Activated naive CD8-positive, alpha-beta T cell treated with anti-CD3 and anti-CD28 coated beads for 36 hours (primary cell): ENCODE measurements at regions not wholly inside any gene's neighbourhood (a gene's known extent, or its start where the extent isn't known, plus 50 kb on each side); places are given as distances from the start of the nearest gene placed in this dataset.

Source experiments
- DNase-seq: peaks from one replicate; pipeline ENCODE4 v3.0.0; 2021
- H3K27ac Mint-ChIP-seq: one replicate; pipeline ENCODE4 v1.8.0; 2022; ENCODE audit warnings: mild to moderate bottlenecking, moderate library complexity, mixed read lengths
- H3K27me3 Mint-ChIP-seq: one replicate; pipeline ENCODE4 v1.8.0; 2022; ENCODE audit warnings: mild to moderate bottlenecking, mixed read lengths
- H3K36me3 Mint-ChIP-seq: one replicate; pipeline ENCODE4 v1.8.0; 2021; ENCODE audit warnings: mild to moderate bottlenecking, mixed read lengths
- H3K4me1 Mint-ChIP-seq: one replicate; pipeline ENCODE4 v1.8.0; 2021; ENCODE audit warnings: mixed read lengths
- H3K4me3 Mint-ChIP-seq: one replicate; pipeline ENCODE4 v1.8.0; 2022; ENCODE audit warnings: mild to moderate bottlenecking, moderate library complexity, mixed read lengths
- H3K9me3 Mint-ChIP-seq: one replicate; pipeline ENCODE4 v1.8.0; 2022; ENCODE audit warnings: mixed read lengths

DNA sequence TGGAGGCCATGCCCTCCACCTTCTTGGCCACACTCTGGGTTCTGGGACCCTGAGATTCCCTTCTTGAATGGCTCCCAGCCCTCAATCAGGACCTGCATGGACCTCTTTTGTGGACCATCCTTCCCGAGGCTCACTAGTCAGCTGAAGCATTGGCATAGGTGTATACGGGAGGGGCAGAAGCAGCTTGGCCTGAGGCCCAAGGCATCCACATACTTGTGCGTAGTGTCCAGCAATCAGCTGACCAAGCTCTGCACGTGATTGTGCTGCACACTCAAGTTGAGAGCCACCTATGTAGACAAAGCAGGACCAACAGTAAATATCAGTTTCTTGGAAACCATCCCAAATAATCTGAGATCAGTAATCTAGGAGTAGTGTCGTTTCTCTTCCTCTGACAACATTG lies 119.6 kb downstream of the INSIG2 start:
- DNase-seq = no peak
- H3K4me1 Mint-ChIP-seq = no peaks in the 10 kb centered on the region
- no peak overlapping the region for H3K27ac Mint-ChIP-seq
- H3K4me3 Mint-ChIP-seq = no peak overlapping the region
- H3K27me3 Mint-ChIP-seq = peaks cover 34% of the 10 kb centered on the region
- H3K9me3 Mint-ChIP-seq = no peaks in the 10 kb centered on the region
- no peaks in the 10 kb centered on the region for H3K36me3 Mint-ChIP-seq

GRCh38 chr2:118202707-118203303 lies 114.5 kb downstream of the INSIG2 start:
- Mint-ChIP-seq H3K27ac (no peak overlapping the region), H3K9me3 (no peaks in the 10 kb centered on the region), H3K27me3 (peaks cover 23% of the 10 kb centered on the region), H3K36me3 (no peaks in the 10 kb centered on the region), H3K4me1 (peaks cover 3% of the 10 kb centered on the region), H3K4me3 (no peak overlapping the region)
- peak; percentile 39 for DNase-seq

GRCh38 chr2:118198268-118198667 lies 110.0 kb downstream of the INSIG2 start:
- H3K4me3 Mint-ChIP-seq = no peak overlapping the region
- H3K36me3 Mint-ChIP-seq = no peaks in the 10 kb centered on the region
- peaks cover 10% of the 10 kb centered on the region for H3K27me3 Mint-ChIP-seq
- H3K4me1 Mint-ChIP-seq = peaks cover 3% of the 10 kb centered on the region
- H3K9me3 Mint-ChIP-seq = no peaks in the 10 kb centered on the region
- H3K27ac Mint-ChIP-seq = no peak overlapping the region
- DNase-seq = no peak

DNA sequence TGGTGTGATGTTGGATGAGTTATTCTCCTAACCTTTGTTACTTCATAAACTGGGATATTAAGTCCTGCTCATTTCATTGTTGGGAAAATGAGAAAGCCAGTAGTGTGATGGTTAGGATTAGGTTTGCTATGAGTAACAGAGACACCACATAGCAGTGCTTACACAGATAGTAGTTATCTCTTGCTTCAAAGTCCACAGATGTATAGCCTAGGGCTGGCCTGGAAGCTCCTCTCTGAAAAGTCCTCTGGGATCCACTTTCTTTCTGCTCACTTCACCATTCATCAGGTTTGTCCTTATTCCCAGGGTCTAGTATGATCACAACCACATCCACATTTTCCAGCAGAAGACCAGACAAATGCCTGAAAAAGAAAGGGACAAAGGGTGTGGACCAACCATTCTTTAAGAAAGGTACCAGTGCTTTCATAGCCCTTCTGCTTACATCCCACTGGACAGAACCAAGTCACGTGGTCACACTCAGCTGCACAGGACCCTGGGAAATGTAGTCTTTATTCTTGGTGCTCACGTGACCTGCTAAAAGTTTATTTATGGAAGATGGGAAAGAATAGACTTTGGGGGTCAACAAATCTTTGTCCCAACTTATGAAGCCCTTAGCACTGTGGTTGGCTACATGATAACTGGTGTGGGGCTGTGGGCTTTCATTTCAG lies 108.9 kb downstream of the INSIG2 start:
- Mint-ChIP-seq H3K36me3 (no peaks in the 10 kb centered on the region), H3K4me3 (no peak overlapping the region), H3K27me3 (peaks cover 4% of the 10 kb centered on the region), H3K27ac (no peak overlapping the region), H3K9me3 (no peaks in the 10 kb centered on the region), H3K4me1 (peaks cover 3% of the 10 kb centered on the region)
- no peak for DNase-seq

DNA sequence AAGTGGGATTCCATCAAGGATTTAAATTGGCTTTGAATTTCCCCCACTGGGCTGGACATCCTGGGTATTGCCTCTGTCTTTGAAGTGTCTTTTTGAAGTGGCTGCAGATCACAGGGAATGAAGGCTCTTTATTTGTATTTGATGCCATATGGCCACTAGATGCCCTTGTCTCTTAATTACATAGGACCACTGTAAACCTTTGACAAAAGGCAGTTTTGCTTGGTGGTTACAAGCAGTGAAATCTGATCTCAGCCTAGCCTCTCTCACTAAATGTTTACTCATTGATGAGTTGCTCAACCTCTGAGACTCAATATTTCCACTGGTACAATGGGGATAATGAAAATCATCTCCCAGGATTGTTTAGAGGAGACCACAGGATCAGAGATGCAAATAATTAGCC lies 102.2 kb downstream of the INSIG2 start:
- peaks cover 3% of the 10 kb centered on the region for H3K9me3 Mint-ChIP-seq
- H3K27ac Mint-ChIP-seq = no peak overlapping the region
- peaks cover 2% of the 10 kb centered on the region for H3K36me3 Mint-ChIP-seq
- H3K4me1 Mint-ChIP-seq = peaks cover 8% of the 10 kb centered on the region
- H3K27me3 Mint-ChIP-seq = no peaks in the 10 kb centered on the region
- no peak overlapping the region for H3K4me3 Mint-ChIP-seq
- no peak for DNase-seq

- Mint-ChIP-seq H3K27ac (peak overlapping the region; percentile 97), H3K36me3 (peaks cover 2% of the 10 kb centered on the region), H3K27me3 (no peaks in the 10 kb centered on the region), H3K4me3 (peak overlapping the region; percentile 93), H3K9me3 (peaks cover 3% of the 10 kb centered on the region), H3K4me1 (peaks cover 13% of the 10 kb centered on the region)
- no peak for DNase-seq
Observed at GRCh38 chr2:118186858-118187254, 98.6 kb downstream of the INSIG2 start.

GRCh38 chr2:118186110-118186857 lies 98.0 kb downstream of the INSIG2 start:
- Mint-ChIP-seq H3K4me3 (peak overlapping the region; percentile 93), H3K36me3 (peaks cover 2% of the 10 kb centered on the region), H3K27me3 (no peaks in the 10 kb centered on the region), H3K9me3 (peaks cover 3% of the 10 kb centered on the region), H3K27ac (peak overlapping the region; percentile 97), H3K4me1 (peaks cover 13% of the 10 kb centered on the region)
- peak; percentile 89 for DNase-seq

- Mint-ChIP-seq H3K27ac (peak overlapping the region; percentile 97), H3K4me1 (peaks cover 13% of the 10 kb centered on the region), H3K9me3 (peaks cover 3% of the 10 kb centered on the region), H3K27me3 (no peaks in the 10 kb centered on the region), H3K36me3 (peaks cover 2% of the 10 kb centered on the region), H3K4me3 (peak overlapping the region; percentile 93)
- peak; percentile 67 for DNase-seq
Observed at GRCh38 chr2:118185210-118186109, 97.2 kb downstream of the INSIG2 start.

DNA sequence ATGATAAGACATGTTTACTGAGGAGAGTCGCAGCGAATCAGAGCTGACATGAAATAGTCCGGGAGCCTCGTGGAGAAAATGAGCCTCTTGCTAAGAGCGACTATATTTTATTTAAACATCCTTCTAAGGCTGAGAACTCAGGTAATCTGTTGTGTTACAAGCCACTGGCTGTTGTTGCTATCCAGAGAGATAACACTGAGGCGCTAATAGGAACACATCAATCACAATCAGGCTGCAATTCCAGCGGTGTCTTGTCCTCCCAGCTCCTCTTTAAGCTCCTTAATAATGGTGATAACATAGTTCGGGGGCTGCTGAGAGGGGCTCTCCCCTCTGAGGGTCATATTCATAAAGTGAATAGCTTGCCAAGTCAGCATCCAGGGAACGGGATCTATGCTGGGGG lies 95.1 kb downstream of the INSIG2 start:
- H3K9me3 Mint-ChIP-seq = peaks cover 3% of the 10 kb centered on the region

DNA sequence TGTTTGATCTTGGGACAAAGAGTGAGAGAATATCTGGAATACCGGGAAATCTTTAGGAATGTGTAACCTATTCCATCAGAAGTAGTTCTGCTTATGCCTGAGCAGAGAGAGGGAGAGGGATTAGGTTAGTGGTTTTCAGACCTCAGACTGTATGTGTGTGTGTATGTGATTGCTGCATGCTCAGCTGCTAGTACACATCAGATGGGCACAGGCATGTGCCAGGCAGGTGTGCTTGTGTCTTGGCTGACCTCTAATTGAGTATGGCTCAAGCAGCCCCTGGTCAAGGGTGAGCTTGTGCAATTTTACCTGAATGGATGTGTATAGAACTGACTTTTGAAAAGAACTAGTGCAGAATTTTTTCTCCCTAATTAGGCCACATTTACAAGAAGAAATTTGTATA lies 91.2 kb downstream of the INSIG2 start:
- Mint-ChIP-seq H3K9me3 (no peaks in the 10 kb centered on the region), H3K27ac (no peak overlapping the region)

More for the DNA sequence above, 95.1 kb downstream of the INSIG2 start:
- Mint-ChIP-seq H3K4me1 (peaks cover 13% of the 10 kb centered on the region), H3K36me3 (peaks cover 2% of the 10 kb centered on the region), H3K4me3 (no peak overlapping the region), H3K27me3 (no peaks in the 10 kb centered on the region), H3K27ac (no peak overlapping the region)
- no peak for DNase-seq

DNA sequence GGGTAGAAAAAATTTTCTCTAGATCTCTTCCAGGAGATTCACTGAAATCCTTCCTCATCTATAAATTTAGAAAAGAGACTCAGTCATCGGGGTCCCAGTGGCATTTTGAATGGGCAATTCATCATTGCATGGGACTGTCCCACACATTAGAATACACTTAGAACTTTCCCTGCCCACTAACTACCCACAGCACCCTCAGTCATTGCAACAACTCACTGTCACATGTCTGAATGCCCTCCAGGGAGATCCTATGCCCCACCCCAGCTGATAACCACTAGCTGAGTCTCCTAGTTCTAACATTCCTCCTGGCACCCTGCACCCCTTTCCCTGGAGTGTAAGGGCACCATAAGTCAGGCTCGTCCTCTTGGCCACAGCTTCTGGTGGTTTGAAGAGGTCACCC lies 89.6 kb downstream of the INSIG2 start:
- Mint-ChIP-seq H3K4me1 (peaks cover 11% of the 10 kb centered on the region), H3K9me3 (no peaks in the 10 kb centered on the region), H3K27me3 (no peaks in the 10 kb centered on the region), H3K27ac (no peak overlapping the region), H3K36me3 (no peaks in the 10 kb centered on the region), H3K4me3 (no peak overlapping the region)
- no peak for DNase-seq

More for the DNA sequence above, 91.2 kb downstream of the INSIG2 start:
- H3K4me1 Mint-ChIP-seq = peaks cover 11% of the 10 kb centered on the region
- DNase-seq = no peak
- no peaks in the 10 kb centered on the region for H3K36me3 Mint-ChIP-seq
- no peak overlapping the region for H3K4me3 Mint-ChIP-seq
- no peaks in the 10 kb centered on the region for H3K27me3 Mint-ChIP-seq

- H3K4me3 Mint-ChIP-seq = no peak overlapping the region
- H3K27ac Mint-ChIP-seq = no peak overlapping the region
- no peaks in the 10 kb centered on the region for H3K27me3 Mint-ChIP-seq
- H3K9me3 Mint-ChIP-seq = no peaks in the 10 kb centered on the region
- no peak for DNase-seq
- H3K36me3 Mint-ChIP-seq = no peaks in the 10 kb centered on the region
- peaks cover 11% of the 10 kb centered on the region for H3K4me1 Mint-ChIP-seq
Observed at GRCh38 chr2:118177318-118177717, 89.0 kb downstream of the INSIG2 start.

GRCh38 chr2:118176601-118177000 lies 88.3 kb downstream of the INSIG2 start:
- Mint-ChIP-seq H3K4me1 (peaks cover 11% of the 10 kb centered on the region), H3K36me3 (no peaks in the 10 kb centered on the region), H3K27me3 (no peaks in the 10 kb centered on the region), H3K27ac (peak overlapping the region; percentile 2), H3K9me3 (no peaks in the 10 kb centered on the region), H3K4me3 (no peak overlapping the region)
- no peak for DNase-seq

- Mint-ChIP-seq H3K36me3 (no peaks in the 10 kb centered on the region), H3K27me3 (no peaks in the 10 kb centered on the region), H3K9me3 (no peaks in the 10 kb centered on the region), H3K4me1 (peaks cover 8% of the 10 kb centered on the region), H3K27ac (no peak overlapping the region), H3K4me3 (no peak overlapping the region)
- no peak for DNase-seq
Observed at GRCh38 chr2:118171546-118171945, 83.3 kb downstream of the INSIG2 start.
